ENCODE measurements at regions not wholly inside any gene's neighbourhood (a gene's known extent, or its start where the extent isn't known, plus 50 kb on each side); places are given as distances from the start of the nearest gene placed in this dataset.
"Not testable (repeated sequence)": the region's sequence is repeated elsewhere in the genome, so short reads cannot be mapped to it uniquely, and the experiment has no call there.

DNA sequence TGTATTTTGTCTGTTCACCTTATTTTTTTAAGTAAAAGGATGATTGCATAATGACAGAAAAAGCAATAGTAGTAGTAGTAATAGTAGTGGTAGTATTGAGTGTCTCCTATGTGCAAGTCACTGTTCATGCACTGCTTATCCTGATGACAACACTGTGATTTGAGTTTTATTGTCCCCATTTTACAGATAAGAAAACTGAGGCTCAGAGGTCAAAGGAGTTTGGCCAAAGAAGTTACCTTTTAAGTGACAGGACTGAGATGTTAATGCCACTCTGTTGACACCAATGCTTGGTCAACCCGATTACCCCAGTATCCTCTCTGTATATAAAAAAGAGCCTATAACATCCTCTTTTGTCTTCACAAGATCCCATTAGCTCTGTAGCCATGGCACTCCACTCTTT lies 100.5 kb upstream of the FRMPD3 start:
- TF ChIP-seq POLR2AphosphoS5 (IDR thresholded peaks at IDR 0.05), result no peak
- no peak for TF ChIP-seq POLR2A (IDR thresholded peaks at IDR 0.05)
- TF ChIP-seq, protein P1, sequence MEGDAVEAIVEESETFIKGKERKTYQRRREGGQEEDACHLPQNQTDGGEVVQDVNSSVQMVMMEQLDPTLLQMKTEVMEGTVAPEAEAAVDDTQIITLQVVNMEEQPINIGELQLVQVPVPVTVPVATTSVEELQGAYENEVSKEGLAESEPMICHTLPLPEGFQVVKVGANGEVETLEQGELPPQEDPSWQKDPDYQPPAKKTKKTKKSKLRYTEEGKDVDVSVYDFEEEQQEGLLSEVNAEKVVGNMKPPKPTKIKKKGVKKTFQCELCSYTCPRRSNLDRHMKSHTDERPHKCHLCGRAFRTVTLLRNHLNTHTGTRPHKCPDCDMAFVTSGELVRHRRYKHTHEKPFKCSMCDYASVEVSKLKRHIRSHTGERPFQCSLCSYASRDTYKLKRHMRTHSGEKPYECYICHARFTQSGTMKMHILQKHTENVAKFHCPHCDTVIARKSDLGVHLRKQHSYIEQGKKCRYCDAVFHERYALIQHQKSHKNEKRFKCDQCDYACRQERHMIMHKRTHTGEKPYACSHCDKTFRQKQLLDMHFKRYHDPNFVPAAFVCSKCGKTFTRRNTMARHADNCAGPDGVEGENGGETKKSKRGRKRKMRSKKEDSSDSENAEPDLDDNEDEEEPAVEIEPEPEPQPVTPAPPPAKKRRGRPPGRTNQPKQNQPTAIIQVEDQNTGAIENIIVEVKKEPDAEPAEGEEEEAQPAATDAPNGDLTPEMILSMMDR (IDR thresholded peaks at IDR 0.05 in 8 of 11, conservative IDR thresholded peaks at IDR 0.05 in 3 of 11), result no peak
- Histone ChIP-seq H3K27ac (no peak overlapping the region), H3K9me3 (no peaks in the 10 kb centered on the region), H3K36me3 (no peaks in the 10 kb centered on the region), H3K4me1 (no peaks in the 10 kb centered on the region), H3K27me3 (replicated peaks in 1 of 7) (peaks cover 0 to 11% (median 0%) of the 10 kb centered on the region in 7 donors), H3K4me3 (no peak overlapping the region)
- DNase-seq, result no peak
- intact Hi-C loops (cut with DNase I; ENCODE audit: low total_unique reads), result no loop called here
- WGBS, 5 donors, result 83 to 100% (median 91%) methylated on average over 1 of the region's 1 CpG

DNA sequence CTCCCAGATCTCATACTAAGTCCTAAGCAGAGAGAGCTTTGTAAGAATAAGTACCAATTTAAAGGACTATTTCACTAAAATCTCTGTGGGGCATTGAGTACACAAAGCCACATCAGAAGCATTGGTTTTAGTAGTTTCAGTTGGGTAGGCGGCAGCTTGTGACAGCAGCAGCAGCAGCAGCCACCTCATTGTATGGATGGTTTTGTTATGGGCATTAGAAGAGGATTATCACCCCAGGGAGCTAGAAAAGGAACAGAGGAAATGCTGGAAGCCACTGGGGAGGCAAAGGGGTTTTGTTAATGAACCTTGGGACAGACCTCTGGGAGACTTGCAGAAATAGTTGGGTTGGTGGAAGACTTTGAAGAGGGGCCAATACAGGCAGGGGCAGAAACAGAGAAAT lies 93.9 kb upstream of the FRMPD3 start:
- Histone ChIP-seq H3K4me1 (no peaks in the 10 kb centered on the region), H3K27ac (no peak overlapping the region), H3K9me3 (no peaks in the 10 kb centered on the region), H3K36me3 (no peaks in the 10 kb centered on the region), H3K27me3 (replicated peaks in 1 of 7) (peaks cover 0 to 7% (median 0%) of the 10 kb centered on the region in 7 donors), H3K4me3 (no peak overlapping the region)
- no peak for DNase-seq
- intact Hi-C loops (cut with DNase I; ENCODE audit: low total_unique reads), result no loop called here
- TF ChIP-seq POLR2AphosphoS5 (IDR thresholded peaks at IDR 0.05) (no peak), POLR2A (IDR thresholded peaks at IDR 0.05) (no peak)
- TF ChIP-seq, protein P1 (IDR thresholded peaks at IDR 0.05 in 8 of 11, conservative IDR thresholded peaks at IDR 0.05 in 3 of 11), result no peak
- WGBS, 5 donors, result 27 to 62% (median 38%) methylated on average over 1 of the region's 1 CpG

DNA sequence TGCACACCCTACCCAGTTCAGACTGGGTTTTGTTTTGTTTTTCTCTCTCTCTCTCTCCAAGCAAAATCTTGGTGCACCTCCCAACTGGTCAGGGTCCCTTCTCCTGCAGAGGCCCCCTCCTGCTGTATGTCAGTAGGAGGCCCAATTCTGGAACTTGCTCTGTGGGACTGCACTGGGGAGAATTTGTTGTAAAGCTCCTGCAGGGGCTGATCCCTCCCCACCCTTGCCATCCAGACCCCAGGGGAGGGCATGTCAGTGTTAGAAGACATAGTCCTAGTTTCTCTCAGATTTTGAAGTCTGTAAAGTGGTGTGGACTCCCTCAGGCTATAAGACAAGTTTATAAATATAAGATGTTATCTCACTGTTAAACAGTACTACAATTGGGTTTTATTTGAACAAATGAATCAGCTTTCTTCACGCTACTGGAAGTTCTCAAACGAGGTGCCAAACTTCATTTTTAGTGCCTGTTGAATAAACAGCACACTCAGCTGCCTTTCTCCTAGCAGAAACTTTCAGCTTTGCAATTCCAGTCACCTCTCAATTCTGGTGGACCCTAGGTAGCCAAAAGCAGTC lies 88.6 kb upstream of the FRMPD3 start:
- no peak overlapping the region for H3K4me3 ChIP-seq
- DNase-seq, result no peak
- H3K36me3 ChIP-seq, result no peaks in the 10 kb centered on the region
- H3K4me1 ChIP-seq, result no peaks in the 10 kb centered on the region
- intact Hi-C loops (cut with DNase I; ENCODE audit: low total_unique reads), result no loop called here
- TF ChIP-seq POLR2AphosphoS5 (IDR thresholded peaks at IDR 0.05) (no peak), POLR2A (IDR thresholded peaks at IDR 0.05) (no peak)
- TF ChIP-seq, protein P1 (IDR thresholded peaks at IDR 0.05 in 8 of 11, conservative IDR thresholded peaks at IDR 0.05 in 3 of 11), result no peak
- H3K27me3 ChIP-seq (replicated peaks in 1 of 7), result peaks cover 0 to 14% (median 0%) of the 10 kb centered on the region in 7 donors
- 37 to 76% (median 69%) methylated on average over 2 of the region's 2 CpGs for WGBS, 5 donors
- no peaks in the 10 kb centered on the region for H3K9me3 ChIP-seq
- H3K27ac ChIP-seq, result no peak overlapping the region

DNA sequence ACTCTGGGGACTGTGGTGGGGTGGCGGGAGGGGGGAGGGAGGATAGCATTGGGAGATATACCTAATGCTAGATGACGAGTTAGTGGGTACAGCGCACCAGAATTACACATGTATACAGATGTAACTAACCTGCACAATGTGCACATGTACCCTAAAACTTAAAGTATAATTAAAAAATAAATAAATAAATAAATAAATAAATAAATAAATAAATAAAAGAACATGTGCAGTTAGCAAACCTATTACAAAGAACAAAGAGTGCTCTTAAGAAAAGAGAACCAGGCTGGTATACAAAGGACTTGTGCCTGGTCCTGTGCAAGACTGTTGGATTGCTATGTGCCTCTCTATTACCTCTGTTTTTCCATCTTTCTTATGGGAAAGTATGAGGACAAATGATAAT lies 79.3 kb upstream of the FRMPD3 start:
- H3K27me3 ChIP-seq (replicated peaks in 1 of 7); intact Hi-C loops (cut with DNase I; ENCODE audit: low total_unique reads); H3K9me3 ChIP-seq; H3K27ac ChIP-seq; H3K4me1 ChIP-seq; H3K36me3 ChIP-seq; DNase-seq; H3K4me3 ChIP-seq: not testable (repeated sequence)
- WGBS, 5 donors, result 67 to 95% (median 86%) methylated on average over 3 of the region's 3 CpGs

DNA sequence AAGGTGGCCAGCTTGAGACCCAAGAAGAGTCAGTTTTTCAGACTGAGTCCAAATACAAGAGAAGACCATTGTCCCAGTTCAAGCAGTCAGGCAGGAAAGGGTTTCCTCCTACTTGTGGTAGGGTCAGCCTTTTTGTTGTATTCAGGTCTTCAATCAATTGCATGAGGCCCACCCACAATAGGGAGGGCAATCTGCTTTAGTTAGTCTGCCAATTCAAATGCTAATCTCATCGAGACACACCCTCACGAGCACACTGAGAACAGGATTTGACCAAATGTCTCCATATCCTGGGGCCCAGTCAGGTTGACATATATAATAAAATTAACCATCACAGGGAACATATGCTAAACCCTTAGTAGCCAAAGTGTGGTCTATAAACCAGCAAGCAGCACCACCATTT lies 75.3 kb upstream of the FRMPD3 start:
- Histone ChIP-seq H3K4me1 (no peaks in the 10 kb centered on the region), H3K27me3 (replicated peaks in 1 of 7) (no peaks in the 10 kb centered on the region), H3K36me3 (no peaks in the 10 kb centered on the region), H3K27ac (no peak overlapping the region), H3K4me3 (no peak overlapping the region), H3K9me3 (no peaks in the 10 kb centered on the region)
- DNase-seq, result no peak
- intact Hi-C loops (cut with DNase I; ENCODE audit: low total_unique reads), result no loop called here
- 52 to 93% (median 74%) methylated on average over 2 of the region's 2 CpGs for WGBS, 5 donors
- TF ChIP-seq POLR2A (IDR thresholded peaks at IDR 0.05) (no peak), POLR2AphosphoS5 (IDR thresholded peaks at IDR 0.05) (no peak)
- TF ChIP-seq, protein P1 (IDR thresholded peaks at IDR 0.05 in 8 of 11, conservative IDR thresholded peaks at IDR 0.05 in 3 of 11), result no peak

Measured in spleen (tissue), 11 donors.